ENCODE measurements at regions not wholly inside any gene's neighbourhood (a gene's known extent, or its start where the extent isn't known, plus 50 kb on each side); places are given as distances from the start of the nearest gene placed in this dataset.

DNA sequence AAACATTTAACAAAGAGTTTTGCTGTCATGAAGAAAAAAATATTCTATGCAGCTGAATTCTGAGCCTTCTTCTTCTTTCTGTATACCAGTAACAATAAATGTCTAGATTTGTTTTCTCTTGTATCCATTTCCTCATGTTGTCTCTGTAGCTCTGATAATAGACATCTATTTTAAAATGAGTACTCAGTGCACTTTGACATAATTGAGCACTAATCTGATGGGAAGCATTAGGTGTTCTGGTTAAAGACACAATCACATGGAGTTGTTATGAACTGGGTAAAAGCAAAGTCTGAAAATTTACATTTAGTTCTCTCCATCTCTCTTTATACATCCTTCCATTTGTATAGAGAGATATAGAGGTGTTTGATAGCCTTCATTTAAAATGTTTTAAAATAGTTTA, 230.0 kb downstream of the BCHE start:
- TF ChIP-seq POLR2A (IDR thresholded peaks at IDR 0.05) = no peak
- TF ChIP-seq, protein P1, sequence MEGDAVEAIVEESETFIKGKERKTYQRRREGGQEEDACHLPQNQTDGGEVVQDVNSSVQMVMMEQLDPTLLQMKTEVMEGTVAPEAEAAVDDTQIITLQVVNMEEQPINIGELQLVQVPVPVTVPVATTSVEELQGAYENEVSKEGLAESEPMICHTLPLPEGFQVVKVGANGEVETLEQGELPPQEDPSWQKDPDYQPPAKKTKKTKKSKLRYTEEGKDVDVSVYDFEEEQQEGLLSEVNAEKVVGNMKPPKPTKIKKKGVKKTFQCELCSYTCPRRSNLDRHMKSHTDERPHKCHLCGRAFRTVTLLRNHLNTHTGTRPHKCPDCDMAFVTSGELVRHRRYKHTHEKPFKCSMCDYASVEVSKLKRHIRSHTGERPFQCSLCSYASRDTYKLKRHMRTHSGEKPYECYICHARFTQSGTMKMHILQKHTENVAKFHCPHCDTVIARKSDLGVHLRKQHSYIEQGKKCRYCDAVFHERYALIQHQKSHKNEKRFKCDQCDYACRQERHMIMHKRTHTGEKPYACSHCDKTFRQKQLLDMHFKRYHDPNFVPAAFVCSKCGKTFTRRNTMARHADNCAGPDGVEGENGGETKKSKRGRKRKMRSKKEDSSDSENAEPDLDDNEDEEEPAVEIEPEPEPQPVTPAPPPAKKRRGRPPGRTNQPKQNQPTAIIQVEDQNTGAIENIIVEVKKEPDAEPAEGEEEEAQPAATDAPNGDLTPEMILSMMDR (IDR thresholded peaks at IDR 0.05) = no peak
- TF ChIP-seq EP300 (IDR thresholded peaks at IDR 0.05) = no peak
- TF ChIP-seq POLR2AphosphoS5 (IDR thresholded peaks at IDR 0.05) = no peak

Measured in suprapubic skin (tissue), 4 donors.